ENCODE measurements at regions not wholly inside any gene's neighbourhood (a gene's known extent, or its start where the extent isn't known, plus 50 kb on each side); places are given as distances from the start of the nearest gene placed in this dataset.

- no peak for TF ChIP-seq CTCF (IDR thresholded peaks at IDR 0.05; ENCODE audit: low read depth, low read length)
- H3K4me3 ChIP-seq (ENCODE audit: low read depth, low read length) = peak overlapping the region; percentile 35
Observed at GRCh38 chr18:56168049-56168781, 470.2 kb downstream of the TXNL1 start.

- H3K4me3 ChIP-seq (ENCODE audit: low read depth, low read length) = no peak overlapping the region
Observed at GRCh38 chr18:56167366-56167765, 471.0 kb downstream of the TXNL1 start.

GRCh38 chr18:56166914-56167313, 471.5 kb downstream of the TXNL1 start:
- TF ChIP-seq CTCF (IDR thresholded peaks at IDR 0.05; ENCODE audit: low read depth, low read length) = no peak
- H3K4me3 ChIP-seq (ENCODE audit: low read depth, low read length) = no peak overlapping the region

More at GRCh38 chr18:56167366-56167765, 471.0 kb downstream of the TXNL1 start:
- no peak for TF ChIP-seq CTCF (IDR thresholded peaks at IDR 0.05; ENCODE audit: low read depth, low read length)

- no peak for TF ChIP-seq CTCF (IDR thresholded peaks at IDR 0.05; ENCODE audit: low read depth, low read length)
- H3K4me3 ChIP-seq (ENCODE audit: low read depth, low read length) = no peak overlapping the region
Observed at GRCh38 chr18:56165601-56166355, 472.6 kb downstream of the TXNL1 start.

GRCh38 chr18:56162311-56163265, 475.8 kb downstream of the TXNL1 start:
- H3K4me3 ChIP-seq (ENCODE audit: low read depth, low read length) = no peak overlapping the region
- no peak for TF ChIP-seq CTCF (IDR thresholded peaks at IDR 0.05; ENCODE audit: low read depth, low read length)

- H3K4me3 ChIP-seq (ENCODE audit: low read depth, low read length) = no peak overlapping the region
- TF ChIP-seq CTCF (IDR thresholded peaks at IDR 0.05; ENCODE audit: low read depth, low read length) = no peak
Observed at GRCh38 chr18:56161566-56162260, 476.7 kb downstream of the TXNL1 start.

Data from WI38 (cell line).